ENCODE measurements at regions not wholly inside any gene's neighbourhood (a gene's known extent, or its start where the extent isn't known, plus 50 kb on each side); places are given as distances from the start of the nearest gene placed in this dataset.

DNA sequence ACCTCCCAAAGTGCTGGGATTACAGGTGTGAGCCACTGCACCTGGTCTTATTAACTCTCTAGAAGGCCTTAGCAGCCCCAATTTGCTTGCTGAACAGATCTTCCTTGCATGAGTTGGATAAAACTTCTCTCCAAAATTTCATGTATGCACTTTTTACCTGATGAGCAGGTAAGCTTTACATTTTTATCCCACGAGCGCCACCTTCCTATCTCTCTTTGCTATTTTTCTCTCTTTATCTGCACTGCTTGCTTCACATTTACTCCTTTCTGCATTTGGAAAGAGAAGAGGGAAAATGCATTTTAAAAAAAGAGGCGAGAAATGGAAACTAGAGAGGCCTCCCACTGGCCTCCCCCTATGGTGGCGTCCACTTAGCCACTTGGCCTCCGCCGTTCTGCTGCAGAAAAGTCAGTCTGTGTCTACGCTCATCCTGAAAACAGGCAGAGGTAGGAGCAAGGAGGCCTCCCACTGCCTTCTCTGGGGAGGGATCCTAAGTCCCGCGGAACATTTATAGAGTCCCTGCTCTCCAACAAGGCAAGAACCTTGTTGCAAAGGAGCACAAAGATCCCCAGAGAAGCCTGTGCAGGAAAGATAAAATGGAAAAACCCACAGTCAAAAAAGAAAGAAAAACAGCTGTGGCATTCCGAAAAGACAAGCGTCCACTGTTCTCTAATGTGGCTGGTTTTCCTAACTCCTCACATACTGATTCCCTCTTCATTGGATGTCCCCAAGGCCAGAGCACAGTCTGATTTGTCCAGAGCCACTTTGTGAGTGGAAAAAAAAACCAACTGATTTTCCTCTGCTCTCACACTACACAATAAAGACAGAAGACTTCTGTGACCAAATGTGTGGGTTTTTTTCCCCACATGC lies 62.2 kb upstream of the INCENP start:
- Mint-ChIP-seq H3K27ac (ENCODE audit: unreplicated experiment) (no peak overlapping the region), H3K4me3 (ENCODE audit: unreplicated experiment) (no peak overlapping the region), H3K9me3 (ENCODE audit: unreplicated experiment) (no peaks in the 10 kb centered on the region), H3K36me3 (ENCODE audit: insufficient read depth, unreplicated experiment) (no peaks in the 10 kb centered on the region), H3K4me1 (ENCODE audit: low read depth, unreplicated experiment) (no peaks in the 10 kb centered on the region), H3K27me3 (ENCODE audit: insufficient read depth, unreplicated experiment) (no peaks in the 10 kb centered on the region)
- ChIA-PET CTCF (interaction anchor here (0.6 to 0.8 kb wide), 2 partner anchors 20 to 112 kb away, joined by 3 read pairs; no protein-coding TSS in a partner anchor), POLR2A (no interaction called here)
- Histone ChIP-seq H3K9me3 (no peaks in the 10 kb centered on the region), H3K4me3 (ENCODE audit: low read depth, low read length) (no peak overlapping the region), H3K4me1 (no peaks in the 10 kb centered on the region), H3K36me3 (ENCODE audit: control insufficient read depth, insufficient read depth, low read length) (no peaks in the 10 kb centered on the region), H3K27me3 (replicated peaks; ENCODE audit: control insufficient read depth, insufficient read depth, low read length) (no peaks in the 10 kb centered on the region)
- BruUV-seq (replicated peaks), result no TSS peak
- intact Hi-C loops (cut with micrococcal nuclease; ENCODE audit: unreplicated experiment), result no loop called here
- TF ChIP-seq, protein P1, sequence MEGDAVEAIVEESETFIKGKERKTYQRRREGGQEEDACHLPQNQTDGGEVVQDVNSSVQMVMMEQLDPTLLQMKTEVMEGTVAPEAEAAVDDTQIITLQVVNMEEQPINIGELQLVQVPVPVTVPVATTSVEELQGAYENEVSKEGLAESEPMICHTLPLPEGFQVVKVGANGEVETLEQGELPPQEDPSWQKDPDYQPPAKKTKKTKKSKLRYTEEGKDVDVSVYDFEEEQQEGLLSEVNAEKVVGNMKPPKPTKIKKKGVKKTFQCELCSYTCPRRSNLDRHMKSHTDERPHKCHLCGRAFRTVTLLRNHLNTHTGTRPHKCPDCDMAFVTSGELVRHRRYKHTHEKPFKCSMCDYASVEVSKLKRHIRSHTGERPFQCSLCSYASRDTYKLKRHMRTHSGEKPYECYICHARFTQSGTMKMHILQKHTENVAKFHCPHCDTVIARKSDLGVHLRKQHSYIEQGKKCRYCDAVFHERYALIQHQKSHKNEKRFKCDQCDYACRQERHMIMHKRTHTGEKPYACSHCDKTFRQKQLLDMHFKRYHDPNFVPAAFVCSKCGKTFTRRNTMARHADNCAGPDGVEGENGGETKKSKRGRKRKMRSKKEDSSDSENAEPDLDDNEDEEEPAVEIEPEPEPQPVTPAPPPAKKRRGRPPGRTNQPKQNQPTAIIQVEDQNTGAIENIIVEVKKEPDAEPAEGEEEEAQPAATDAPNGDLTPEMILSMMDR (IDR thresholded peaks at IDR 0.05; ENCODE audit: insufficient read depth in 1 of 2, low read depth in 1 of 2, low read length in 1 of 2, severe bottlenecking in 1 of 2, unreplicated experiment in 1 of 2), result no peak
- DNase-seq, result no peak

DNA sequence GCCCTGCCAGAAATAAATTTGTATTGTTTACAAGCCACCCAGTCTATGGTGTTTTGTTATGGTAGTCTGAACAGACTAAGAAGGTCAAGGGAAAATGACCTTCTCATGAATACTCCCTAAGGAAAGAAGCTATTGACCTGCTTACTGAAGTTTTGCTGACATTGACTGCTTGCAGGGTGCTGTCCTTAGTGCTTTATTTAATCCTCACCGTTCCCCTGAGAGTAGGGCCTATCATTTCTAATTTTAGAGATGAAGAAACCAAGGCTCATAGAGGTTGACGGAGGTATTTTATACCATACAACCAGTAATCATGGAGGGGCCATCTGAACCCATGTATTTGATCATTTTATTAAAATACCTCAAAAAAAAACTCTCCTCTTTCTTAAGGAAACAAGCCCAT lies 66.7 kb upstream of the INCENP start:
- no peak overlapping the region for H3K27ac Mint-ChIP-seq (ENCODE audit: unreplicated experiment)
- TF ChIP-seq, protein P1 (IDR thresholded peaks at IDR 0.05; ENCODE audit: insufficient read depth in 1 of 2, low read depth in 1 of 2, low read length in 1 of 2, severe bottlenecking in 1 of 2, unreplicated experiment in 1 of 2), result no peak

DNA sequence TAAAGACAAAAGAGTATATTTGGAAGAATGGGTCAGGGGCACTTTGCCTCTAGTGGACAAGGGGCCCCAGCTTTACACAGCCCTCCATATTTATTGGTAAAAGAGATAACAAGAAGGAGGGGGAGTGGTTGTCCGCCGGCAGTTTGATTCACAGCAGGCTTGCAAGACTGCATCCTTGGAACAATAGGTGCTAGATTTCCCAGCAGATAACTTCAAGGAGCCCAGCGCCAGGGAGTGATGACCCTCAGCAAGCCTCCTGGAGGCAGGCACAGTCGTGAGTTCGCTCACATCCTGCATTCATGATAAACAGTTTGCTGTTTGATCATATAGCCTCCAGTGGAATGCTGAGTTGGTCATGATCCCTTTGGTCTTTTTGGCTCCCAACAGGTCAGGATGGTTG lies 67.8 kb upstream of the INCENP start:
- H3K4me1 ChIP-seq, result 0 out of 2 replicates have a peak, but pooled peaks cover 5% of the 10 kb centered on the region
- no peak overlapping the region for H3K4me3 ChIP-seq (ENCODE audit: low read depth, low read length)
- no TSS peak for BruUV-seq (replicated peaks)
- H3K36me3 Mint-ChIP-seq (ENCODE audit: insufficient read depth, unreplicated experiment), result no peaks in the 10 kb centered on the region
- ChIA-PET POLR2A (no interaction called here), CTCF (no interaction called here)
- no peaks in the 10 kb centered on the region for H3K4me1 Mint-ChIP-seq (ENCODE audit: low read depth, unreplicated experiment)
- no peaks in the 10 kb centered on the region for H3K36me3 ChIP-seq (ENCODE audit: control insufficient read depth, insufficient read depth, low read length)
- no peaks in the 10 kb centered on the region; the same call in 1 of the 2 replicates for H3K27me3 ChIP-seq (replicated peaks; ENCODE audit: control insufficient read depth, insufficient read depth, low read length)
- no peak overlapping the region for H3K4me3 Mint-ChIP-seq (ENCODE audit: unreplicated experiment)
- H3K9me3 ChIP-seq, result no peaks in the 10 kb centered on the region
- H3K27me3 Mint-ChIP-seq (ENCODE audit: insufficient read depth, unreplicated experiment), result no peaks in the 10 kb centered on the region
- no peak for DNase-seq
- intact Hi-C loops (cut with micrococcal nuclease; ENCODE audit: unreplicated experiment), result loop anchor here (2.0 kb wide), 1 partner anchor 27 kb away; no protein-coding TSS in a partner anchor
- TF ChIP-seq, protein P1 (IDR thresholded peaks at IDR 0.05; ENCODE audit: insufficient read depth in 1 of 2, low read depth in 1 of 2, low read length in 1 of 2, severe bottlenecking in 1 of 2, unreplicated experiment in 1 of 2), result no peak
- H3K9me3 Mint-ChIP-seq (ENCODE audit: unreplicated experiment), result no peaks in the 10 kb centered on the region
- no peak overlapping the region for H3K27ac Mint-ChIP-seq (ENCODE audit: unreplicated experiment)

More for the DNA sequence above, 66.7 kb upstream of the INCENP start:
- no TSS peak for BruUV-seq (replicated peaks)
- H3K4me3 Mint-ChIP-seq (ENCODE audit: unreplicated experiment), result no peak overlapping the region
- no peak overlapping the region for H3K4me3 ChIP-seq (ENCODE audit: low read depth, low read length)
- ChIA-PET POLR2A (no interaction called here), CTCF (no interaction called here)
- H3K4me1 ChIP-seq, result 0 out of 2 replicates have a peak, but pooled peaks cover 5% of the 10 kb centered on the region
- intact Hi-C loops (cut with micrococcal nuclease; ENCODE audit: unreplicated experiment), result no loop called here
- H3K36me3 ChIP-seq (ENCODE audit: control insufficient read depth, insufficient read depth, low read length), result no peaks in the 10 kb centered on the region
- H3K9me3 Mint-ChIP-seq (ENCODE audit: unreplicated experiment), result no peaks in the 10 kb centered on the region
- H3K9me3 ChIP-seq, result no peaks in the 10 kb centered on the region
- no peak for DNase-seq
- no peaks in the 10 kb centered on the region for H3K36me3 Mint-ChIP-seq (ENCODE audit: insufficient read depth, unreplicated experiment)
- H3K27me3 ChIP-seq (replicated peaks; ENCODE audit: control insufficient read depth, insufficient read depth, low read length), result no peaks in the 10 kb centered on the region; the same call in 1 of the 2 replicates
- no peaks in the 10 kb centered on the region for H3K4me1 Mint-ChIP-seq (ENCODE audit: low read depth, unreplicated experiment)
- H3K27me3 Mint-ChIP-seq (ENCODE audit: insufficient read depth, unreplicated experiment), result no peaks in the 10 kb centered on the region
